Spleen (tissue), 3 donors: ENCODE measurements at regions not wholly inside any gene's neighbourhood (a gene's known extent, or its start where the extent isn't known, plus 50 kb on each side); places are given as distances from the start of the nearest gene placed in this dataset.

Experiments
- POLR2A ChIP-seq, 3 donors: fragments of 450-650 bp; IDR thresholded peaks; one replicate each; pipeline ENCODE4 v1.5.1; 2017; ENCODE audit warnings: antibody characterized with exemption in 3 of 3, mild to moderate bottlenecking in 1 of 3
- POLR2AphosphoS5 ChIP-seq, 3 donors: sonication (generic); formaldehyde crosslinking; IDR thresholded peaks; one replicate each; pipeline ENCODE4 v1.5.1; 2017; ENCODE audit warnings: antibody characterized with exemption in 3 of 3

DNA sequence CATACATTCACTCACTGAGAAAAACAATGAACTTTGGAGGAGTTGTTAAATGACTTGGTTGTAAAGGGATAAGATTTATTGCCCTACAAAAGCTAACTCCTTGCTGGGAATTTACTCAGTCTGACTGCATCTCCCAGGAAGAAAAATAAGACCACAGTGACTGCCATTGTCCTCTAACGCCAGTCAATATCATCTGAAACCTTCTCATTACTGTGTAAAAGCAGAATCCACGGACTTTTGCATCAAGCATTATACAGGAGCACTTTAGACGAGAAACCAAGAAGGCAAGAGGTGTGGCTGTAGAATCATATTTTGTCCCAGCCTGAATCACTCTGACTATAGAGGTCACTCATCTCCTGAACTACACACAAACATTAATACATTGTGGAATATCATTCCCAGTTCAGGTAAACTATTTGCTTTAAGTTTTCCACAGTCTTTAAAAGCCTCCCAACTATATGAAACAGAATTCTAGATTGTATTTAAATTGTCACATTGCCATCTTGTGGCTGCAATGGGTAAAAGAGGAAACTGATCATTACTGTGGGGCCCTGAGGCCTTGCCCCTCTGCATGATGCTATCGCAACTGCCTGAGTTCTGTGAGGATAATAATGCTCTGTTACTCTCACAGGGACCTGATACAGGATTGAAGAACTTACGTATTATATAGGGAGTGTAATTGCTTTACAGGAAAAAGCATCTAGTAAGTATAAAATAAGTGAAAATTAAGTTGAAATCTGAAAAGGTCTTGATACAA, 142.9 kb downstream of the SLCO4C1 start:
- TF ChIP-seq POLR2AphosphoS5 (IDR thresholded peaks at IDR 0.05), result no peak
- TF ChIP-seq POLR2A (IDR thresholded peaks at IDR 0.05), result no peak
